ENCODE measurements at regions not wholly inside any gene's neighbourhood (a gene's known extent, or its start where the extent isn't known, plus 50 kb on each side); places are given as distances from the start of the nearest gene placed in this dataset.

GRCh38 chr13:65746406-65746921, 1483.7 kb downstream of the PCDH9 start:
- H3K36me3 ChIP-seq (ENCODE audit: insufficient read depth, low read length) = no peaks in the 10 kb centered on the region
- no peak overlapping the region for H3K27ac ChIP-seq
- no peak overlapping the region for H3K9ac ChIP-seq (ENCODE audit: insufficient read length)
- no peak overlapping the region for H3K4me3 ChIP-seq
- H3K9me3 ChIP-seq (ENCODE audit: low read depth, low read length) = no peaks in the 10 kb centered on the region
- TF ChIP-seq EZH2 (IDR thresholded peaks at IDR 0.05) (no peak), FOXP2 (optimal IDR thresholded peaks at IDR 0.05; ENCODE audit: control extremely low read depth, extremely low read length, insufficient read depth) (no peak), POLR2AphosphoS5 (IDR thresholded peaks at IDR 0.05; ENCODE audit: borderline replicate concordance, low read depth, low read length) (no peak)
- DNase-seq (ENCODE audit: low read depth, low spot score) = no peak

GRCh38 chr13:65744836-65745235, 1485.3 kb downstream of the PCDH9 start:
- Histone ChIP-seq H3K9me3 (ENCODE audit: low read depth, low read length) (no peaks in the 10 kb centered on the region), H3K27ac (no peak overlapping the region), H3K9ac (ENCODE audit: insufficient read length) (no peak overlapping the region), H3K36me3 (ENCODE audit: insufficient read depth, low read length) (no peaks in the 10 kb centered on the region), H3K4me3 (no peak overlapping the region)
- no peak for DNase-seq (ENCODE audit: low read depth, low spot score)
- no peak for TF ChIP-seq FOXP2 (optimal IDR thresholded peaks at IDR 0.05; ENCODE audit: control extremely low read depth, extremely low read length, insufficient read depth)
- no peak for TF ChIP-seq EZH2 (IDR thresholded peaks at IDR 0.05)
- TF ChIP-seq POLR2AphosphoS5 (IDR thresholded peaks at IDR 0.05; ENCODE audit: borderline replicate concordance, low read depth, low read length) = no peak

- H3K9ac ChIP-seq (ENCODE audit: insufficient read length) = no peak overlapping the region
- no peaks in the 10 kb centered on the region; the same call in 1 of the 2 replicates for H3K9me3 ChIP-seq (ENCODE audit: low read depth, low read length)
- H3K36me3 ChIP-seq (ENCODE audit: insufficient read depth, low read length) = no peaks in the 10 kb centered on the region
- TF ChIP-seq EZH2 (IDR thresholded peaks at IDR 0.05) (no peak), POLR2AphosphoS5 (IDR thresholded peaks at IDR 0.05; ENCODE audit: borderline replicate concordance, low read depth, low read length) (no peak), FOXP2 (optimal IDR thresholded peaks at IDR 0.05; ENCODE audit: control extremely low read depth, extremely low read length, insufficient read depth) (no peak)
- no peak overlapping the region for H3K27ac ChIP-seq
- DNase-seq (ENCODE audit: low read depth, low spot score) = no peak
- H3K4me3 ChIP-seq = no peak overlapping the region
Observed at GRCh38 chr13:65733110-65733509, 1497.0 kb downstream of the PCDH9 start.

GRCh38 chr13:65727070-65727469, 1503.1 kb downstream of the PCDH9 start:
- no peaks in the 10 kb centered on the region for H3K9me3 ChIP-seq (ENCODE audit: low read depth, low read length)
- no peak overlapping the region for H3K9ac ChIP-seq (ENCODE audit: insufficient read length)
- TF ChIP-seq FOXP2 (optimal IDR thresholded peaks at IDR 0.05; ENCODE audit: control extremely low read depth, extremely low read length, insufficient read depth) = no peak
- no peak for TF ChIP-seq EZH2 (IDR thresholded peaks at IDR 0.05)
- no peak for TF ChIP-seq POLR2AphosphoS5 (IDR thresholded peaks at IDR 0.05; ENCODE audit: borderline replicate concordance, low read depth, low read length)
- H3K4me3 ChIP-seq = no peak overlapping the region
- DNase-seq (ENCODE audit: low read depth, low spot score) = no peak
- H3K27ac ChIP-seq = no peak overlapping the region
- no peaks in the 10 kb centered on the region for H3K36me3 ChIP-seq (ENCODE audit: insufficient read depth, low read length)

- Histone ChIP-seq H3K9me3 (ENCODE audit: low read depth, low read length) (no peaks in the 10 kb centered on the region), H3K9ac (ENCODE audit: insufficient read length) (peak overlapping the region; percentile 23), H3K36me3 (ENCODE audit: insufficient read depth, low read length) (no peaks in the 10 kb centered on the region), H3K27ac (peak overlapping the region; percentile 91), H3K4me3 (peak overlapping the region; percentile 70)
- peak; percentile 45 for DNase-seq (ENCODE audit: low read depth, low spot score)
- TF ChIP-seq EZH2 (IDR thresholded peaks at IDR 0.05) = no peak
- TF ChIP-seq POLR2AphosphoS5 (IDR thresholded peaks at IDR 0.05; ENCODE audit: borderline replicate concordance, low read depth, low read length) = no peak
- no peak for TF ChIP-seq FOXP2 (optimal IDR thresholded peaks at IDR 0.05; ENCODE audit: control extremely low read depth, extremely low read length, insufficient read depth)
Observed at GRCh38 chr13:65725006-65725405, 1505.1 kb downstream of the PCDH9 start.

- peak overlapping the region; percentile 23 for H3K9ac ChIP-seq (ENCODE audit: insufficient read length)
- H3K9me3 ChIP-seq (ENCODE audit: low read depth, low read length) = no peaks in the 10 kb centered on the region
- DNase-seq (ENCODE audit: low read depth, low spot score) = peak; percentile 75
- no peaks in the 10 kb centered on the region for H3K36me3 ChIP-seq (ENCODE audit: insufficient read depth, low read length)
- TF ChIP-seq POLR2AphosphoS5 (IDR thresholded peaks at IDR 0.05; ENCODE audit: borderline replicate concordance, low read depth, low read length) = no peak
- TF ChIP-seq FOXP2 (optimal IDR thresholded peaks at IDR 0.05; ENCODE audit: control extremely low read depth, extremely low read length, insufficient read depth) = peak; percentile 74
- H3K27ac ChIP-seq = peak overlapping the region; percentile 91
- H3K4me3 ChIP-seq = peak overlapping the region; percentile 70
Observed at GRCh38 chr13:65724226-65724625, 1505.9 kb downstream of the PCDH9 start.

GRCh38 chr13:65722506-65722905, 1507.6 kb downstream of the PCDH9 start:
- no peaks in the 10 kb centered on the region; the same call in 1 of the 2 replicates for H3K9me3 ChIP-seq (ENCODE audit: low read depth, low read length)
- no peak overlapping the region for H3K27ac ChIP-seq
- no peak overlapping the region for H3K9ac ChIP-seq (ENCODE audit: insufficient read length)
- DNase-seq (ENCODE audit: low read depth, low spot score) = no peak
- H3K4me3 ChIP-seq = no peak overlapping the region
- no peaks in the 10 kb centered on the region for H3K36me3 ChIP-seq (ENCODE audit: insufficient read depth, low read length)
- no peak for TF ChIP-seq POLR2AphosphoS5 (IDR thresholded peaks at IDR 0.05; ENCODE audit: borderline replicate concordance, low read depth, low read length)
- no peak for TF ChIP-seq EZH2 (IDR thresholded peaks at IDR 0.05)
- TF ChIP-seq FOXP2 (optimal IDR thresholded peaks at IDR 0.05; ENCODE audit: control extremely low read depth, extremely low read length, insufficient read depth) = no peak

GRCh38 chr13:65719831-65720230, 1510.3 kb downstream of the PCDH9 start:
- no peak for DNase-seq (ENCODE audit: low read depth, low spot score)
- TF ChIP-seq EZH2 (IDR thresholded peaks at IDR 0.05) (no peak), POLR2AphosphoS5 (IDR thresholded peaks at IDR 0.05; ENCODE audit: borderline replicate concordance, low read depth, low read length) (no peak)

GRCh38 chr13:65710514-65710913, 1519.6 kb downstream of the PCDH9 start:
- Histone ChIP-seq H3K9me3 (ENCODE audit: low read depth, low read length) (no peaks in the 10 kb centered on the region), H3K9ac (ENCODE audit: insufficient read length) (no peak overlapping the region), H3K36me3 (ENCODE audit: insufficient read depth, low read length) (no peaks in the 10 kb centered on the region), H3K4me3 (no peak overlapping the region), H3K27ac (no peak overlapping the region)
- DNase-seq (ENCODE audit: low read depth, low spot score) = no peak
- no peak for TF ChIP-seq POLR2AphosphoS5 (IDR thresholded peaks at IDR 0.05; ENCODE audit: borderline replicate concordance, low read depth, low read length)
- no peak for TF ChIP-seq EZH2 (IDR thresholded peaks at IDR 0.05)
- no peak for TF ChIP-seq FOXP2 (optimal IDR thresholded peaks at IDR 0.05; ENCODE audit: control extremely low read depth, extremely low read length, insufficient read depth)

More at GRCh38 chr13:65719831-65720230, 1510.3 kb downstream of the PCDH9 start:
- H3K36me3 ChIP-seq (ENCODE audit: insufficient read depth, low read length) = no peaks in the 10 kb centered on the region
- no peak overlapping the region for H3K27ac ChIP-seq
- H3K9ac ChIP-seq (ENCODE audit: insufficient read length) = no peak overlapping the region
- no peak overlapping the region for H3K4me3 ChIP-seq
- H3K9me3 ChIP-seq (ENCODE audit: low read depth, low read length) = no peaks in the 10 kb centered on the region; the same call in 1 of the 2 replicates
